Gastrocnemius medialis (tissue), 4 donors: ENCODE measurements at regions not wholly inside any gene's neighbourhood (a gene's known extent, or its start where the extent isn't known, plus 50 kb on each side); places are given as distances from the start of the nearest gene placed in this dataset.

Experiments
- ATAC-seq, 2 donors: fragments of 150-250 bp; one replicate each; pipeline ENCODE4 v1.9.1; 2016
- DNase-seq, 2 donors: peaks; one replicate each; pipeline ENCODE4 v3.0.0-alpha.2; 2019
- H3K27ac ChIP-seq, 4 donors: fragments of 200-600 bp; sonication (generic); 1 replicate in 1 of 4; 2 replicates in 3 of 4; pipeline ENCODE4 v1.5.1; 2016 to 2018; ENCODE audit warnings: mild to moderate bottlenecking in 2 of 4, moderate library complexity in 1 of 4
- H3K27me3 ChIP-seq, 3 donors: fragments of 200-600 bp; sonication (generic) in 2 of 3; 1 replicate in 1 of 3; 2 replicates in 2 of 3; pipeline versions ENCODE4 v1.5.1 to v1.6.0; 2016 to 2019; ENCODE audit warnings: mild to moderate bottlenecking in 1 of 3, moderate library complexity in 1 of 3
- H3K36me3 ChIP-seq, 2 donors: fragments of 200-600 bp; sonication (generic) in 1 of 2; one replicate each; pipeline ENCODE4 v1.5.1; 2017 to 2018
- H3K4me1 ChIP-seq, 2 donors: fragments of 200-600 bp; sonication (generic) in 1 of 2; one replicate each; pipeline ENCODE4 v1.5.1; 2016 to 2017; ENCODE audit warnings: mild to moderate bottlenecking in 2 of 2
- H3K4me3 ChIP-seq, 4 donors: fragments of 200-600 bp; sonication (generic) in 3 of 4; 1 replicate in 1 of 4; 2 replicates in 3 of 4; pipeline ENCODE4 v1.5.1; 2016 to 2019; ENCODE audit warnings: mild to moderate bottlenecking in 2 of 4
- H3K9me3 ChIP-seq, 3 donors: fragments of 200-600 bp; sonication (generic) in 2 of 3; 1 replicate in 1 of 3; 2 replicates in 2 of 3; pipeline ENCODE4 v1.5.1; 2016 to 2019
- POLR2A ChIP-seq, 2 donors: fragments of 450-650 bp; IDR thresholded peaks; one replicate each; pipeline ENCODE4 v1.6.1; 2017; ENCODE audit warnings: antibody characterized with exemption in 2 of 2, mild to moderate bottlenecking in 2 of 2, moderate library complexity in 2 of 2
- in situ Hi-C, 4 donors: fragments of 200-750 bp; cut with MboI; loops; one replicate each; pipeline versions ENCODE4 v1.15.0 to v1.8.0; 2017; ENCODE audit warnings: low sequenced_read_pairs in 4 of 4
- intact Hi-C: fragments of 100-400 bp; cut with DNase I; formaldehyde crosslinking; loops from one replicate; pipeline ENCODE4 v1.15.1; 2023; ENCODE audit warnings: low total_unique reads
- TF ChIP-seq, protein P1 (sequence below), 5 experiments: fragments of 450-650 bp in 3 of 5; fragments of 200-600 bp in 2 of 5; sonication (generic) in 2 of 5; IDR thresholded peaks in 4 of 5; conservative IDR thresholded peaks in 1 of 5; 1 replicate in 4 of 5; 2 replicates in 1 of 5; pipeline ENCODE4 v1.5.1; 2016 to 2019; ENCODE audit warnings: antibody characterized with exemption in 5 of 5, mild to moderate bottlenecking in 3 of 5, moderate library complexity in 3 of 5

DNA sequence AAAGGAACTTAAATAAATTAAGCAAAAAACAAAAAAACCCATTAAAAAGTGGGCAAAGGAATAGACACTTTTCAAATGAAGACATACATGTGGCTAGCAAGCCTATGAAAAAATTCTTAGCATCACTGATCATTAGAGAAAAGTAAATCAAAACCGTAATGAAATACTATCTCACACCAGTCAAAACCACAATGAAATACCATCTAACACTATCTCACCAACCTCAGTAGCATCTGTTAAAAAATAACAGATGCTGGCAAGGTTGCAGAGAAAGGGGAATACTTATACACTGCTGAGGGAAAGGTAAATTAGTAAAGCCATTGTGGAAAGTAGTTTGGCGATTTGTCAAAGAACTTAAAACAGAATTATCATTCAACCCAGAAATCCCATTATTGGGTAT, 381.1 kb downstream of the FLRT2 start:
- H3K9me3 ChIP-seq, result no peaks in the 10 kb centered on the region
- no peak overlapping the region for H3K27ac ChIP-seq
- H3K27me3 ChIP-seq, result no peaks in the 10 kb centered on the region
- H3K4me1 ChIP-seq, result no peaks in the 10 kb centered on the region
- in situ Hi-C loops (no loop called here), intact Hi-C loops (no loop called here)
- H3K4me3 ChIP-seq, result no peak overlapping the region
- H3K36me3 ChIP-seq, result no peaks in the 10 kb centered on the region
- ATAC-seq (no peak), DNase-seq (no peak)
- TF ChIP-seq POLR2A (IDR thresholded peaks at IDR 0.05), result no peak
- TF ChIP-seq, protein P1, sequence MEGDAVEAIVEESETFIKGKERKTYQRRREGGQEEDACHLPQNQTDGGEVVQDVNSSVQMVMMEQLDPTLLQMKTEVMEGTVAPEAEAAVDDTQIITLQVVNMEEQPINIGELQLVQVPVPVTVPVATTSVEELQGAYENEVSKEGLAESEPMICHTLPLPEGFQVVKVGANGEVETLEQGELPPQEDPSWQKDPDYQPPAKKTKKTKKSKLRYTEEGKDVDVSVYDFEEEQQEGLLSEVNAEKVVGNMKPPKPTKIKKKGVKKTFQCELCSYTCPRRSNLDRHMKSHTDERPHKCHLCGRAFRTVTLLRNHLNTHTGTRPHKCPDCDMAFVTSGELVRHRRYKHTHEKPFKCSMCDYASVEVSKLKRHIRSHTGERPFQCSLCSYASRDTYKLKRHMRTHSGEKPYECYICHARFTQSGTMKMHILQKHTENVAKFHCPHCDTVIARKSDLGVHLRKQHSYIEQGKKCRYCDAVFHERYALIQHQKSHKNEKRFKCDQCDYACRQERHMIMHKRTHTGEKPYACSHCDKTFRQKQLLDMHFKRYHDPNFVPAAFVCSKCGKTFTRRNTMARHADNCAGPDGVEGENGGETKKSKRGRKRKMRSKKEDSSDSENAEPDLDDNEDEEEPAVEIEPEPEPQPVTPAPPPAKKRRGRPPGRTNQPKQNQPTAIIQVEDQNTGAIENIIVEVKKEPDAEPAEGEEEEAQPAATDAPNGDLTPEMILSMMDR (IDR thresholded peaks at IDR 0.05 in 4 of 5, conservative IDR thresholded peaks at IDR 0.05 in 1 of 5), result no peak

- intact Hi-C loops (no loop called here), in situ Hi-C loops (no loop called here)
- Histone ChIP-seq H3K4me3 (no peak overlapping the region), H3K27me3 (no peaks in the 10 kb centered on the region), H3K36me3 (no peaks in the 10 kb centered on the region), H3K4me1 (no peaks in the 10 kb centered on the region), H3K9me3 (no peaks in the 10 kb centered on the region), H3K27ac (no peak overlapping the region)
- ATAC-seq (no peak), DNase-seq (no peak)
- TF ChIP-seq POLR2A (IDR thresholded peaks at IDR 0.05), result no peak
- TF ChIP-seq, protein P1 (IDR thresholded peaks at IDR 0.05 in 4 of 5, conservative IDR thresholded peaks at IDR 0.05 in 1 of 5), result no peak
Observed at GRCh38 chr14:85909581-85909980, 379.6 kb downstream of the FLRT2 start.

DNA sequence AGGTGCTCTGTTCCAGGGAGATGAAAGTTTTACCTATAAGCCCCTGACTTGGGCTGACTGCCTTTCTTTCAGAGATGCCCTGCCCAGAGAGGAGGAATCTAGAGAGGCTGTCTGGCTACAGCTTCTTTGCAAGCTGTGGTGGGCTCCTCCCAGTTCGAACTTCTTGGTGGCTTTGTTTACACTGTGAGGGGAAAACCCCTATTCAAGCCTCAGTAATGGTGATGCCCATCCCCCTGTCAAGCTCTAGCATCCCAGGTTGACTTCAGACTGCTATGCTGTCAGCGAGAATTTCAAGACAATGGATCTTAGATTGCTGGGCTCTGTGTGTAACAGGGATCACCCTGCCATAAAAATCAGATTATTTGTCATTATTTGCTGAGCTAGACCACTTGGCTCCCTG, 377.6 kb downstream of the FLRT2 start:
- Histone ChIP-seq H3K4me1 (no peaks in the 10 kb centered on the region), H3K27ac (no peak overlapping the region), H3K9me3 (no peaks in the 10 kb centered on the region), H3K4me3 (no peak overlapping the region), H3K27me3 (no peaks in the 10 kb centered on the region), H3K36me3 (no peaks in the 10 kb centered on the region)
- intact Hi-C loops (no loop called here), in situ Hi-C loops (no loop called here)
- DNase-seq, result no peak
- ATAC-seq, result no peak
- TF ChIP-seq POLR2A (IDR thresholded peaks at IDR 0.05), result no peak
- TF ChIP-seq, protein P1 (IDR thresholded peaks at IDR 0.05 in 4 of 5, conservative IDR thresholded peaks at IDR 0.05 in 1 of 5), result no peak

DNA sequence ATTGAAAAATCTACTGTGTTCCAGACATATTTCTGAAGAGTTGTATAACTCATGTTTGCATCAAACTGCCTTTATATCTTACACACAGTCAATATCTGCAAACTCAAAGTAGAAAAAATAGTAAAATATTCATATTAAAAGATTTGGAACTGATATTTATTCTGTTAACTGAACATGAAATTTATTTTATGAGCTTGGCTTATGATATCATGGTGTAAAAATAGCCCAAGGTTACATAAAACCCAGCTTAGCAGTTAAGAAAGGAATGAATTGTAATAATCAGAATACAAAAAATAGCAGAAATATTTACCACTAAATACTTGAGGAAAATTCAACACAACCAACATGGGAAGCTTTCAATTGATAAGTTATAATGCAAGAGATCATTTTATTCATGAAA, 367.9 kb downstream of the FLRT2 start:
- in situ Hi-C loops, result no loop called here
- Histone ChIP-seq H3K4me1 (peaks cover 0 to 3% of the 10 kb centered on the region in 2 donors), H3K4me3 (no peak overlapping the region), H3K36me3 (no peaks in the 10 kb centered on the region), H3K27me3 (no peaks in the 10 kb centered on the region), H3K9me3 (no peaks in the 10 kb centered on the region), H3K27ac (no peak overlapping the region)
- TF ChIP-seq, protein P1 (IDR thresholded peaks at IDR 0.05 in 4 of 5, conservative IDR thresholded peaks at IDR 0.05 in 1 of 5), result no peak
- TF ChIP-seq POLR2A (IDR thresholded peaks at IDR 0.05), result no peak
- DNase-seq, result no peak
- intact Hi-C loops, result no loop called here
- no peak for ATAC-seq

- ATAC-seq (no peak), DNase-seq (no peak)
- H3K4me3 ChIP-seq, result no peak overlapping the region
- H3K27me3 ChIP-seq, result no peaks in the 10 kb centered on the region
- TF ChIP-seq, protein P1 (IDR thresholded peaks at IDR 0.05 in 4 of 5, conservative IDR thresholded peaks at IDR 0.05 in 1 of 5), result no peak
- intact Hi-C loops (no loop called here), in situ Hi-C loops (no loop called here)
- peaks cover 0 to 3% of the 10 kb centered on the region in 2 donors for H3K4me1 ChIP-seq
- H3K27ac ChIP-seq, result no peak overlapping the region
- H3K9me3 ChIP-seq, result no peaks in the 10 kb centered on the region
- H3K36me3 ChIP-seq, result no peaks in the 10 kb centered on the region
Observed at GRCh38 chr14:85895603-85896002, 365.7 kb downstream of the FLRT2 start.
